BE2C (cell line): ENCODE measurements at regions not wholly inside any gene's neighbourhood (a gene's known extent, or its start where the extent isn't known, plus 50 kb on each side); places are given as distances from the start of the nearest gene placed in this dataset.
"Not testable (repeated sequence)": the region's sequence is repeated elsewhere in the genome, so short reads cannot be mapped to it uniquely, and the experiment has no call there.

Experiments
- DNase-seq: peaks from one replicate; pipeline ENCODE4 v3.0.0-alpha.2; 2020
- H3K27me3 ChIP-seq: fragments of 250-450 bp; sonication (Bioruptor Pico); 2 replicates; pipeline ENCODE4 v1.5.1; 2020; ENCODE audit warnings: mild to moderate bottlenecking
- H3K36me3 ChIP-seq: fragments of 250-450 bp; sonication (Bioruptor Pico); 2 replicates; pipeline ENCODE4 v1.5.1; 2020; ENCODE audit warnings: mild to moderate bottlenecking
- H3K4me1 ChIP-seq: fragments of 250-450 bp; sonication (Bioruptor Pico); 2 replicates; pipeline ENCODE4 v1.5.1; 2020
- H3K4me3 ChIP-seq: 2 replicates; pipeline ENCODE4 v1.5.1; 2011; ENCODE audit warnings: low read depth, low read length
- H3K9me3 ChIP-seq: fragments of 250-450 bp; sonication (Bioruptor Pico); 2 replicates; pipeline ENCODE4 v1.5.1; 2020
- TF ChIP-seq, protein P1 (sequence below): IDR thresholded peaks from 2 replicates; pipeline ENCODE4 v1.5.1; 2012; ENCODE audit warnings: mild to moderate bottlenecking, low read depth, low read length

DNA sequence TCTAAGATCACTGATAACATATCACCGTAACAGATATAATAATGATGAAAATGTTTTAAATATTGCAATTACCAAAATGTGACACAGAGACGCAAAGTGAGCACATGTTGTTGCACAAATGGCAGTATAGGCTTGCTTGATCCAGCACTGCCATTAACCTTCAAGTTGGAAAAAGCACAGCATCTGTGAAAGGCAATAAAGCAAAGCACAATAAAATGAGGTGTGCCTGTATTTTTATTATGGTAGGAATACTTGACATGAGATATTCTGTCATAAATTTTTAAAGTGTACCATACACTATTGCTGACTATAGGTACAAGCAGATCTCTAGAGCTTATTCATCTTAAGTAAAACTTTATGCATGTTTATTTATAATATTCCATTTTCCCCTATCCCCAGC, 312.2 kb downstream of the PTH2R start:
- Histone ChIP-seq H3K36me3 (no peaks in the 10 kb centered on the region), H3K27me3 (no peaks in the 10 kb centered on the region), H3K9me3 (no peaks in the 10 kb centered on the region), H3K4me3 (no peak overlapping the region), H3K4me1 (no peaks in the 10 kb centered on the region)
- DNase-seq: no peak
- TF ChIP-seq, protein P1, sequence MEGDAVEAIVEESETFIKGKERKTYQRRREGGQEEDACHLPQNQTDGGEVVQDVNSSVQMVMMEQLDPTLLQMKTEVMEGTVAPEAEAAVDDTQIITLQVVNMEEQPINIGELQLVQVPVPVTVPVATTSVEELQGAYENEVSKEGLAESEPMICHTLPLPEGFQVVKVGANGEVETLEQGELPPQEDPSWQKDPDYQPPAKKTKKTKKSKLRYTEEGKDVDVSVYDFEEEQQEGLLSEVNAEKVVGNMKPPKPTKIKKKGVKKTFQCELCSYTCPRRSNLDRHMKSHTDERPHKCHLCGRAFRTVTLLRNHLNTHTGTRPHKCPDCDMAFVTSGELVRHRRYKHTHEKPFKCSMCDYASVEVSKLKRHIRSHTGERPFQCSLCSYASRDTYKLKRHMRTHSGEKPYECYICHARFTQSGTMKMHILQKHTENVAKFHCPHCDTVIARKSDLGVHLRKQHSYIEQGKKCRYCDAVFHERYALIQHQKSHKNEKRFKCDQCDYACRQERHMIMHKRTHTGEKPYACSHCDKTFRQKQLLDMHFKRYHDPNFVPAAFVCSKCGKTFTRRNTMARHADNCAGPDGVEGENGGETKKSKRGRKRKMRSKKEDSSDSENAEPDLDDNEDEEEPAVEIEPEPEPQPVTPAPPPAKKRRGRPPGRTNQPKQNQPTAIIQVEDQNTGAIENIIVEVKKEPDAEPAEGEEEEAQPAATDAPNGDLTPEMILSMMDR: no peak

DNA sequence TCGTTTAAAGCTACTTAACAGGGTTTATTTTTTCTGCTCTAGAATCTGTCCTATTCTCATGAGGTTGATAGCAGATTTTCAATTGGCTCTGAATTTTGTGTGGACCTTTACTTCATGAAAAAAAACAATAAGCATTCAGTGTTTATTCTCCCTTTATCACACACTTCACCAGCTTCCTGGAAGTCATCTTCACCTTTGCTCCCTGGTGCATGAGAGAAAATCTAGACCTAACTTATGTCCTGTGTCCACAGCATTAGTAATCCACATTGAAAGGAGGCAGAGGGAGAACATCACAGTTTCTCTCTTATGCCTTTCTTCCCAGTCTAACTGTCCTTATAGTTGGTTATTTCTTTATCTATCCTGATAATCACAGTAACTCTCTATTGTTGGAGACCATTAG, 316.1 kb downstream of the PTH2R start:
- Histone ChIP-seq H3K27me3 (no peaks in the 10 kb centered on the region), H3K36me3 (no peaks in the 10 kb centered on the region), H3K9me3 (no peaks in the 10 kb centered on the region), H3K4me1 (no peaks in the 10 kb centered on the region), H3K4me3 (no peak overlapping the region)
- no peak for DNase-seq
- TF ChIP-seq, protein P1: no peak

- Histone ChIP-seq H3K9me3 (no peaks in the 10 kb centered on the region), H3K36me3 (no peaks in the 10 kb centered on the region), H3K4me1 (no peaks in the 10 kb centered on the region), H3K27me3 (no peaks in the 10 kb centered on the region), H3K4me3 (no peak overlapping the region)
- TF ChIP-seq, protein P1: no peak
- no peak for DNase-seq
These were observed 318.7 kb downstream of the PTH2R start for GRCh38 chr2:208725280-208725679.

DNA sequence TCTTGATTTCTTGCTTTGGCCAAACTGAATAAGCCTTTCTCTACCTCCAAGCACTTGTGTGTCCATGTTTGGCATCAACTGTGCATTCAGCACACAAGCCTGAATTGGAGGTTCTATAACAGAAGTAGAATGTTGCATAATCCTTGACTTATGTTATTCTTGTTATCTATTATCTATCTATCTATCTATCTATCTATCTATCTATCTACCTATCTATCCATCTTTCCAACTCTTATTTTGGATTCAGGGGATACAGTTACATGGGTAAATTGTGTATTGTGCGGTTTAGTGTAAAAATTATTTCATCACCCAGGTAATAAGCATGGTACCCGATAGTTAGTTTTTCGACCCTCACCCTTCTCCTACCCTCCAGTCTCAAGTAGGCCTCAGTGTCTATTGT, 319.6 kb downstream of the PTH2R start:
- no peak overlapping the region for H3K4me3 ChIP-seq
- TF ChIP-seq, protein P1: no peak

GRCh38 chr2:208751663-208752415, 345.2 kb downstream of the PTH2R start:
- H3K4me3 ChIP-seq, H3K36me3 ChIP-seq, H3K9me3 ChIP-seq, H3K4me1 ChIP-seq, H3K27me3 ChIP-seq, DNase-seq: not testable (repeated sequence)

More for the DNA sequence above, 319.6 kb downstream of the PTH2R start:
- Histone ChIP-seq H3K27me3 (no peaks in the 10 kb centered on the region), H3K9me3 (no peaks in the 10 kb centered on the region), H3K36me3 (no peaks in the 10 kb centered on the region), H3K4me1 (no peaks in the 10 kb centered on the region)
- DNase-seq: no peak

DNA sequence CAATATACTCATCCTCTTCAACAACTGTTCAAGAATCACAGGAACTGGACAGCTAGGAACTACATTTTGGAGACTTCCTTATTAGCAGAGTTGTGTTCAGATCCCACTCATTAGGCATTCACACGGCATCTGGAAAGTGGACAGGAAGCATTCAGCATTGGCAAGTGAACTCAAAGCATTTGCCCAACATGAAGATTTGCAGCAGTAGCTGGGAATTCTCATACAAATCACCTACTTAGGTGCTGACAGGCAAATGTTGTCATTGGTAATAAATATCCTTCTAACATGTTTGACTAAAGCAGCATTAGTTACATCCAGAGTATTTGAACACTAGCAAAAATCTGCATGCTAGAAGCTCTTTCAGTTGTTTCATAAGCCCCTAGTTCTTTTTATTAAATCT, 350.8 kb downstream of the PTH2R start:
- H3K4me3 ChIP-seq: no peak overlapping the region
- no peaks in the 10 kb centered on the region for H3K27me3 ChIP-seq
- H3K9me3 ChIP-seq: no peaks in the 10 kb centered on the region
- DNase-seq: no peak
- H3K36me3 ChIP-seq: no peaks in the 10 kb centered on the region
- H3K4me1 ChIP-seq: no peaks in the 10 kb centered on the region
- TF ChIP-seq, protein P1: no peak

GRCh38 chr2:208773074-208773473, 366.5 kb downstream of the PTH2R start:
- DNase-seq, H3K4me1 ChIP-seq, H3K36me3 ChIP-seq, H3K4me3 ChIP-seq, H3K9me3 ChIP-seq, H3K27me3 ChIP-seq: not testable (repeated sequence)
